ENCODE measurements at regions not wholly inside any gene's neighbourhood (a gene's known extent, or its start where the extent isn't known, plus 50 kb on each side); places are given as distances from the start of the nearest gene placed in this dataset.

- no peak overlapping the region for H3K4me2 ChIP-seq (ENCODE audit: low read length)
- ChIA-PET RAD21 (ENCODE audit: low non-redundant PET in 1 of 2, low total read pairs in 2 of 2, uncharacterized antibody in 2 of 2, unreplicated experiment in 2 of 2) (no interaction called here), CTCF (no interaction called here), POLR2A (no interaction called here)
- H3K36me3 ChIP-seq (ENCODE audit: control insufficient read depth in 1 of 2, insufficient read depth in 2 of 2, low read length in 2 of 2) = no peaks in the 10 kb centered on the region
- BruUV-seq (replicated peaks) = no TSS peak
- TF ChIP-seq ELF1 (IDR thresholded peaks at IDR 0.05; ENCODE audit: borderline replicate concordance, low read depth) (no peak), REST (IDR thresholded peaks at IDR 0.05; ENCODE audit: low read depth) (no peak), CBX3 (IDR thresholded peaks at IDR 0.05; ENCODE audit: low read depth) (no peak), CEBPB (IDR thresholded peaks at IDR 0.05; ENCODE audit: low read depth) (no peak), TCF7L2 (IDR thresholded peaks at IDR 0.05; ENCODE audit: borderline replicate concordance, extremely low read depth, insufficient read depth, insufficient read length) (no peak), ATF3 (IDR thresholded peaks at IDR 0.05) (no peak), ZFX (IDR thresholded peaks at IDR 0.05) (no peak), POLR2AphosphoS5 (IDR thresholded peaks at IDR 0.05; ENCODE audit: low read depth, low read length) (no peak), POLR2A (IDR thresholded peaks at IDR 0.05; ENCODE audit: borderline replicate concordance, extremely low read depth, insufficient read depth, insufficient read length) (no peak)
- TF ChIP-seq, protein P1, sequence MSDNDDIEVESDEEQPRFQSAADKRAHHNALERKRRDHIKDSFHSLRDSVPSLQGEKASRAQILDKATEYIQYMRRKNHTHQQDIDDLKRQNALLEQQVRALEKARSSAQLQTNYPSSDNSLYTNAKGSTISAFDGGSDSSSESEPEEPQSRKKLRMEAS (IDR thresholded peaks at IDR 0.05) = no peak
- H3K4me3 ChIP-seq (replicated peaks in 1 of 2; ENCODE audit: low read depth in 1 of 2, low read length in 2 of 2) = no peak overlapping the region
- no peaks in the 10 kb centered on the region for H3K79me2 ChIP-seq (ENCODE audit: insufficient read depth, low read length)
- H4K20me1 ChIP-seq (ENCODE audit: insufficient read depth) = no peaks in the 10 kb centered on the region
- no peaks in the 10 kb centered on the region for H3K4me1 ChIP-seq (ENCODE audit: control insufficient read depth in 1 of 2, insufficient read depth in 2 of 2, low read length in 2 of 2)
- H3K27ac ChIP-seq (ENCODE audit: low read depth, low read length) = no peak overlapping the region
- ATAC-seq (no peak), DNase-seq (ENCODE audit: low read depth, low spot score) (no peak)
- intact Hi-C loops (cut with micrococcal nuclease) = no loop called here
- H3K27me3 ChIP-seq (ENCODE audit: insufficient read depth, low read length) = no peaks in the 10 kb centered on the region
- H3K9me2 ChIP-seq (ENCODE audit: insufficient read depth) = no peaks in the 10 kb centered on the region
- no peak overlapping the region for H2AFZ ChIP-seq (ENCODE audit: low read depth, low read length, poor library complexity, severe bottlenecking)
- no peaks in the 10 kb centered on the region for H3K9me3 ChIP-seq (ENCODE audit: control insufficient read depth in 1 of 2, insufficient read depth in 1 of 2, low read depth in 1 of 2, low read length in 2 of 2)
- no peak overlapping the region for H3K9ac ChIP-seq (ENCODE audit: low read length)
Observed at GRCh38 chr9:31608881-31609280, 775.6 kb upstream of the ACO1 start.
